NCI-H2196 treated with DMSO at 0.1 percent for 48 hours (cell line): ENCODE measurements at regions not wholly inside any gene's neighbourhood (a gene's known extent, or its start where the extent isn't known, plus 50 kb on each side); places are given as distances from the start of the nearest gene placed in this dataset.
"Not testable (repeated sequence)": the region's sequence is repeated elsewhere in the genome, so short reads cannot be mapped to it uniquely, and the experiment has no call there.

ENCODE experiments used
- DNase-seq: peaks from one replicate; lab custom pipeline; 2025; ENCODE audit not compliant: unreplicated experiment; lab: John Stamatoyannopoulos, UW

DNA sequence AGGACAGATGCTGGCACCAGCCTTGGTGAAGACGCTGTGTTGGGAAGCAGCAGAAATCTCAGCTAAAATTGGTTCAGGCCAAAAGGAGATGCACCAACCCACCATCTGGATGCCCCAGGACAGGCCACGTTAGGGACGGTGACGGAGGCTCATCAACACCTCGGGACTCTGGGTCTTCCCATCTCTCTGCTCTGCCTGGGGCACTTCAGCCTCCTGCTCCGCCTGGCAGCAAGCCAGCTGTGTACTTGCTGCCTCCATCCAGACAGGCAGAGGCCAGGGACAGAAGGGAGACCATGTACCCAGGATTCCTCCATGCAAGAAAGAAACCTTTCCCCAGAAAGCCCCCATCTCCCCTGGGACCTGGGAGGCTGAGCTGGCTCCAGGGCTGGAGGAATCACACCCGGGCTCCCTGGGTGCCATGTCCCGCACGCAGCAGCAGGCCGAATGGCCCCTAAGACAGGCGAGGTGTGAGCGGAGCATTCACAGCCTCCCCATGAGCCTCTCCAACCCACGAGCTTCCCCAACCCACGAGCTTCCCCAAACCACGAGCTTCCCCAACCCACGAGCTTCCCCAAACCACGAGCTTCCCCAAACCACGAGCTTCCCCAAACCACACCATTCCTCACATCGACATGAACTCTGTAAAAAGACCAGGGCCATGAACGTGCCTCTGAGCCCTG is 274.5 kb downstream of the C16orf95 start:
- DNase-seq, result no peak

DNA sequence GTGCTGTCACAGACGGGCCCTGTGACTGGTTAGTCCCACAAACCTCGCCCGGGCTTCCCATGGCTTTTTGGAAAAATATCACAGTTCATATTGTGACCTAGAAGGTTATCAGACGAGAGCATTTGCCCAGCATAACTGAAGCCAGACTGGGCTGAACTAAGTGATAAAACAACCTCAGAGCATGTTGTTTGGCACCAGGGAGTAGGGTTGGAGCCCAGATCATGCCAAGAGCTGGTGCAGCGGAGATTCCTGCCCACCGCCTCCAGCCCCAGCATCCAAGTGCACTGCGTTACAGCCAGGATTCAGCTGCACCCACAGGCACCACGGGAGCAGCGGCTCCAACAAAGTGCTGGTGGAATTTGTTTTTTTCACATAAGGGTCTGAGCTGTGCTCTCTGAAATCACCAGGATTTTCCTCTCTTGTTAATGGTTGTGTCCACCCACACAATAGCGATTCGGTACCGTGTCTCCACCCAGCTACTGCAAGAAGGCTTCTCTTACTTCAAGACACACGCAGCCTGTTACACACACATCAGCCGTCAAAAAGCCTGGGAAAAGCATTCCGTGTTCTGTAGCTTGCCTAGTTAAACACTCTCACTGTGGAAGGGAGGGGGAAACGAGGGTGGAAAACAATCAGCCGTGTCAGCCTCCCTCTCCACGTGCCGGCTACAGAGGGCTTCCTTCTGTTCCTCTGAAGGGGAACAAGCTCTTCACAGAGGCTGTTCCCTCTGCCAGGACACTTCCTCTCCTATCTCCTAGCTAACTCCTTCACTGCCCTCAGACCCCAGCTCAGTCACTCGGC is 273.8 kb downstream of the C16orf95 start:
- no peak for DNase-seq

DNA sequence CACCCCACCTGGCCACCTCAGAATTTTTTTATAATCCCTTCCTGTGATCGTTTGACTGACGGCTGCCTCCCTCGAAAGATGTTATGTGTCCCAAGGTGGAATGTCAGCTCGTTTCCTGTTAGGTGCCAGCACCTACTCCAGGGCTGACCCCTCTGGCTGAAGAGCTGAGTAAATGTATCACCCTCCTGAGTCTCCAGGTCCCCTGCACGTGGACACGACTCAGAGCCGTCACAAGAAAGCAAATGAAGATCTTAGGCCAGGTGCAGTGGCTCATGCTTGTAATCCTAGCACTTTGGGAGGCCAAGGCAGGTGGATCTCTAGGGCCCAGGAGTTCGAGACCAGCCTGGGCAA is 273.2 kb downstream of the C16orf95 start:
- DNase-seq, result no peak

DNA sequence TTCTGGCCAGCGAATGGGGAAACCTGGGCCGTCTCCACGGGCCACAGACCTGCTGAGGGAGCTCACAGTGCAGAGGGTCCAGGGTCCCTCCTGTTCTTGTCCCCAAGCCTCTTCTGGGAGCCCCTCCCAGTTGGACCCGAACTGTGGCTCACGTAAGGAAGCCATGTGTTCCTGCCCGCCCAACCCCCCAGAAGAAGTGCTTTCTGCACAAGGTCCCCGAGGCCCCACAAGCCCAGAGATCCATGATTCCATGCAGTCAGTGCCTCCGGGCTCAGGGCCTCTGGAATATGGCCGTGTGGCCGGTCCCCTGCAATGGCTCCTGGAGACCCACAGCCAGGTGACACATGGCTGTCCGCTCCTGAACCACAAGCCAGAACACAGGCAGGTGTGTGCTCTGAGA is 272.4 kb downstream of the C16orf95 start:
- DNase-seq, result no peak

DNA sequence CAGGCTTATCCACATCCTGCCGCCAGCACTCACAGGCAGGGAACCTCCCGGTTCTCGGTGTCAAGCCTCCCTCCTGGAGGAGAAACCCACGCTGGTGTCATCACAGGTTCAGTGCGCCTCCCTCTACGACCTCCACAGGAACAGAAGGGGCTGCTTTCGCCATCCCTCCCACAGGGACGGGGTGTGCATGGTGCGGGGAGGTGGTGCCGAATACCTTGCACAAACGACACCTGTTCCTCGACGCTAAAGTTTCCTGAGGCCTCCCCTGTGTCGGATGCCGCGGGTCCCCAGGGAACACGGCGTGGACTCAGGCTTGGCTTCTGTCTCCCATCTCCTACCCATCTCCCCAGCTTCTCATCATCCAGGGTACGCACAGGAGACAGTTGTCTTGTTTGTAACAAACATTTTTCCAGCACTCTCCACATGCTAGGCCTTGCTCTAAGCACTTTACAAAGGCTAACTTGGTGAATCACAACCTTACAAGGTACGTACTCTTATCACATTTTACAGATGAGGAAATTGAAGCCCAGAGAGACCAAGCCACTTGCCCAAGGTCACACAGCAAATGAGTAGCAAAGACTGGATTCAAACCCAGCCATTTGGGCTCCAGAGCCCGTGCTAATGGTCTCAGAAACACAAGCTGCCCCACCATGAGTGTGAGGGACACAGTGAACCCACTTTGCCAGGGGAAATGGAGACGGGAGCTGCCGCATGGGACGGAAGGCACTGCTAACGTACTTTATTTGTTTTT is 271.6 kb downstream of the C16orf95 start:
- DNase-seq, result no peak

DNA sequence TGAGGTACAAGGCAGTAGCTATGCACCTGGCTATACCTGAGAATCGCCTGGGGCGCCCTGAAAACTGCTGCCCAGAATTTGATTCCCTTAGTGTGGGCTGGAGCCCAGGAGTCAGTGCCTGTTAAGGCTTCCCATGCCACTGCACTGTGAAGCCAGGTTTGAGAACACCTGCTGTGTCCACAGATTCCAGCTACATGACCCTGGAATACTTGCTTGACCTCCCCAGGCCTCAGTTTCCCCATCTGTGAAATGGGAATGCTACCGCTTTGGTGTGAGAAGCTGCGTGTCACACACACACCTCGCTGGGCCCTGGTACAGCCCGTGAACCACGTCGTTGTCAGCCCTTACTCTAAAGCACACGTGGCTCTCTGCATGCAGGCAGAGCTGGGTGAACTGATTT is 271.0 kb downstream of the C16orf95 start:
- DNase-seq, result no peak

DNA sequence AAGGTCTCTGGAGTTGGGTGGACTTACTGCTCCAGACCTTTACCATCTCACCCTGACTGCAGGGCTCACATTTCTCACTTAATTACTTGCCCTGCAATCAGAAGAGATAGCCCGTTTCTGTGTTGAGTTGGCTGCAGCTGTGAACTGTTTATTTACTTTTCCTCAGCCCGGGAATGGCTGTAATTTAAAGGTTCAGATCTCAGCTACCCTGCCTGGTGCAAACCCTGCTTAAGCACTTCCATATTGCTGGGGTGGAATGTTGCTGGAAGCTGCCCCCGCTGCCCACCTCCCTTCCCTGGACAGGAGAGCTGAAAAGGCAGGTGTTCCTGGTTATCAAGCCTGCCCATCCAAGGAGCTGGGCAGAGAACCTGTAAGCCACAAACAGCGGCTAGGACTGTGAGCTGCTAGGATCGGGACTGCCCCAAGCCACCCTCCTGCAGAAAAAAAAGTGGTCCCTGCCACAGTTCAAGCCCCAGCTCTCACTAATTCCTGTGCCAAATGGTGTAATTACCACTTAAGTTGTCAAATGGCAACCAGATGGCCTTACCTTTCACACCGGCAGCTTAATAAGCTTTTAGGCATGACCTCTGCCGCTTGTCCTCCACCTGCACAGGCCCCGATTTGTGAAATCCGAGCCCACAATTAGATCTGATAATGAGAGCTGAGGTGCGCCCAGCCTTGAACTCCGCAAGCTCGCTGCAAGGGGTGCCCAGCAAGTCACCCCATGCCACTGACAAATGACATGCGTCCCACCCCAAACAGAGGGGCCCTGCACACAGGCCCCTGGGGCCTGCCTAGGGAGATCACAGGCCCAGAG is 269.8 kb downstream of the C16orf95 start:
- no peak for DNase-seq

DNA sequence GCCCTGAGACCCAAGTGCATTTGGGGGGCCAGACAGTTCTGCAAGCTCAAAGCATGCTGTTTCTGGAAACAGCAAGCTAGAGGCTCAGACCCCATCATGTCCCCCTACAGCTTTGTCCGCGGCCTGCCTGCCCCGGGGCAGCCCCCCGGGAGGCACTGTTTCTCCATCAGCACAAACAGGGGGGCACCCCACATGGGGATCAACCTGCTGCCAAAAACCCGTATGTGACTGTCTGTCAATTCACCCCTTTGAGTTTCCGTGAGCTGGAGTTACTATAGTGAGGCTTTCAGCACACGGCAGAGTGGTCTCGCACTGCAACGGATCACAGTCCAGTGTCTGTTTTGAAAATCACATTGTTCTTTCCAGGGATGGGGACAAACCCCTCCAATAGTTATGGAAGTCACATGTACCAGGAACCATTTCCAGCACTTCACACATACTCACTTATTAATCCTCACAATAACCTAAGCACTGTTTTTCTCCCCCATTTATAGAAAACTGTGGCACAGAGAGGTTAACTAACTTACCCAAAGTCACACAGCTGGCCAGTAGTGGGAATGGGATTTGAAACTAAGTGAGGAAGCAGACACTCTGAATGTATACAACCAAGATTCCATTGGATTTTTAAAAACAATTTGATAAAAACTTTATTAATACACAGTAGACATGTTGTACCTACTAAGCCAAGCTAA is 269.0 kb downstream of the C16orf95 start:
- no peak for DNase-seq

DNA sequence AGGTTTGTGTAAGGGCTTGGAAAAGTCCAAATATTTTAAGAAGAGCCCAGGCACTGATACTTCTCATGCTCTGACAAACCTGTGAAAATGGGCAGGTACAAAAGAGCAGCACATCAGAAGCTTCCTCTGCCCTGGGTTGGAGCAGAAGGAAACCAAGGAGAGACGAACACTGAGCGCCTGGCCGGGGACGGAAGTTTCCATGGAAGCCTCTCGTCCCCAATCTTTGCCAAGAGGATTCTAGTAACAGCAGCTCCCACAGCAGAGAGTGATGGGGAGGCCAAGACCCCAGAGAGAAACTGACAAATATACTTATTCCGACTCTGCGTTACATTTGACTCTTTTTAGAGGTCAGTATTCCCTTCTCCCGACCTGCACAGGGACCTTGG is 268.5 kb downstream of the C16orf95 start:
- no peak for DNase-seq

DNA sequence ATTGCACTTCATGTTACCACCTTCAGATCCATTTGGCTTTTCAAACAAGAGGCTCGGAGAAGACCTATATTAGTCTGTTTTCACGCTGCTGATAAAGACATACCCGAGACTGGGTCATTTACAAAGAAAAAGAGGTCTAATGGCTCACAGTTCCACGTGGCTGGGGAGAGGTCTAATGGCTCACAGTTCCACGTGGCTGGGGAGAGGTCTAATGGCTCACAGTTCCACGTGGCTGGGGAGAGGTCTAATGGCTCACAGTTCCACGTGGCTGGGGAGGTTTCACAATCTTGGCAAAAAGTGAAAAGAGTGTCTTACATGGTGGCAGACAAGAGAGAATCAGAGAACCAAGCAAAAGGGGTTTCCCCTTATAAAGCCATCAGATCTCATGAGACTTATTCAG is 268.0 kb downstream of the C16orf95 start:
- DNase-seq, result not testable (repeated sequence)

DNA sequence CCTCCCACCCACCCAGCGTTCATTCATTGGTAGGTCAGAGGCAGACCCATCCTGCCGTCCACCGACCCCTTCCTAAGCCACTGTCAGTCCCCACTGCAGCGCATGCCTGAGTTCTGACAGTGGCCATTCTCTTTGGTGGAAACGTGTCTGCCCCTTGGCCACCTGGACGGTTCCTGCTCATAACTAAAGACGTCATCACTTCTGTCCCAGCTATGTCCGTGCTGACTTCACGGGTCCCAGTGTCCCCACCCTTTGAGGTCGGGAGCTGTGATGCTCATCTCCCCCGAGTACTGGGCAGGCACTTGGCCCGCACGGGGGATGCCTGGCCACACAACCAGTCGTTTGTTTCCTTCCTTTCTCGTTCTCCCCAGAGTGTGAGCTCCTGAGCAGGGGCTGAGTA is 267.1 kb downstream of the C16orf95 start:
- no peak for DNase-seq

DNA sequence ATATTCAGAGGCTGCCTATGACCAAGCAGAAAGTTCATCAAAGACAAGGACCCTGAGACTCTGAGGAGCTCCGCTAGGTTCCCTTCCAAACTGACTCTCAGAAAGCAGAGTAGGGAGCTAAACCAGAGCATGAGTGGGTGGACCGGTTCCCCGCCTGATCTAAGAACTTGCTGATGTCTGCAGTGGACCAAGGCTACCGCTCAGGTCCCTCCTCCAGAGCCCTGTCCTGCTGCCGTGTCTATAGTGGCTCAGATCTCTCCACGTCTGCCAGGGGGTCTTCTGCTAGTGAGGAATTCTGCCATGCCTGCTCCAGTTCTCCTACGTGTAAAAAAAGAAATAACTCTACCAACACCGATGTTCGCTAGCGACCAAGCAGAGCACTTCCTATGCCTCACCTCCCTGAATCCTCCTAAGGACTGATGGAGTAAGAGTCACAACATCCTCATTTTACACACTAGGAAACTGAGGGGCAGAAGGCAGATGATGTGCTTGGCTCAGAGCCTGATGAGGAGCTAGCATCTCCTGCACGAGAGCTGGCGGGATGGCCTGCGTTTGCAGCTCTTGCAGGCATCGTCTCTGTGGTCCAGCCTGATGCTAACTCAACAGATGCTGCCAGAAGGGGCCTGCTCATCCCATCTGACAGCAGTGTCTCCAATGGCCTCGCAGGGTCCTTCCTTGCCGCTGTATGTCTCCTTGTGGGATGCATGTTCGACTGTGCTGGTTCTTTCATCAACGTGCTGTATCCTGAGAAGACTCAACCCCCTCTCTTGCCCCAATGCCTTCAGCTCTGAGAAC is 265.5 kb downstream of the C16orf95 start:
- no peak for DNase-seq

DNA sequence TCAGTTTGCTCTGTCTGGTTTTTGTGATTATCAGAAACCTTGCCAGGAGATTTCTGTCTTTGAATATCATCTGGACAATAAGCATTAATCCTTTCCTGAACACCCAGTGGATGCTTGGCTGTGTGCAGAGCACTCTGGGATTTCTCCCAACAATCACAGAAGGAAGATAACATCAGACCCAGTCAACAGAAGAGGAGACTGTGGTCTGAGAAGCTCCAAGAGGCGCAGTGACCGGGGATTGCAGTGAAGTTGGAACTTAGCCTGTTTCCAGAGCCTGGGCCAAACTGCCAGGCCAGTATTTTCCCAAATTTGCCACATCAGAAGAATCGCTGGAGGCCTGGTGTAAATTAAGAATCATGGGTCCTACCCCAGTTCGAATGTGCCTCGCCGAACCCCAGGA is 264.7 kb downstream of the C16orf95 start:
- DNase-seq, result no peak

DNA sequence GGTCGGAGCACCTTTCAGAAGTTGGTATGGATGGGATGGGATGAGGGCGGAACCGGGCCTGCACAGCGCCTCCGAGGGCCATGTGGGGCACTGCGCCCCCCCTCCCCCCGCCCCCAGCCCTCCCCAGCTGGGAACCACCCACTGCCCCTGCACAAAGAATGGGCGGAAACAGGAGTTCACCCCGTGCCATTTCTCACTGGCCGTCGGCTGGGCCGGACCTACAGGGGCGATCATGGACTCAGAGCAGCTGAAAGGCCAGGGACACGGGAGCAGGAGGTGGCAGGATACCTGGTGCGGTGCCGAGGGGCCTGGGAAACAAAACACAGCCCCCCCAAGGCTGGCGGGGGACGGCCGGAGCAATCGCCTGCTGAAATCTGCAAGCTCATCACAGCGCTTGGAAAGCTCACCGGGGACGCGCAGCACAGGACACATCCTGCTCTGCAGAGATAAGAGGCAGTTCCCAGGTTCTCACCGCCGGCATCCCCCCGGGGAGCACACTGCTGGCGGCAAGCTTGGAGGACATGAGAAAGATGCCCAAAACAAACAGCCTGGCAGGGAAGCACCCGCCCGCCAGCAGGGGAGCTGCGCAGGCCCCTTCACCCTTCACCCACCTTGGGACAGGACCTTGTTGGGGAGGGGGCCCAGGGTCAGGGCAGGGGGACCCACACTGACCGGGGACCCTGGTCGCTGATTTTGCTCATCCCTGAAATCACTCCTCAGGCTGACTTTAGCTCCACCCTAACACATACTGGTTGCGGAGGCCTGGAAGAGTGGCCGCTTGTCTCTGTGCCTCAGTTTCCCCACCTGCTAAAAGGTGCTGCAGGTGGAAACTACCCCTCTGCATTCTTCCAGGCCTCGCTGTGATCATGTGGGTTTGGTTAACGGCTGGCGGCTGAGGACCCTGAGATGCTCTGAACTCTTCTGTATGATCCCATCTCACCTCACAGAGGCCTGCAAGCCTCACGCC is 263.9 kb downstream of the C16orf95 start:
- DNase-seq, result no peak

DNA sequence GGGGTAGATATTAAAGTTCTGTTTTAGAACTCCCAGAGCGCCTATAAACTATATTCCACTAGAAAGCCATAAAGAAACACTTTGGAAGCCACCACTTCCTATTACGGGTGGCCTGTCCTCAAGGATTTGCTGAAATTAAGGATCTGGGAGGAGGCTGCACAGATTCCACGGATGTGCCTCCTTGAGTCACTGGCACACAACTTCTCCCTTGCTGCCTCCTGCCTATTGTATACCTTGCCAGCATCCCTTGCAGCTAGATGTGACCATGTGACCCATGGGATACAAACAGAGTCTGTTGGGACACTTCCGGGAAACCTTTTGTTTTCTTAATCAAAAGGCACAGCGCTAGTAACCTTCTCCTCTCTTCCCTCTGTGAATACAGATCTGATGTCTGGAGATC is 263.0 kb downstream of the C16orf95 start:
- DNase-seq, result no peak

DNA sequence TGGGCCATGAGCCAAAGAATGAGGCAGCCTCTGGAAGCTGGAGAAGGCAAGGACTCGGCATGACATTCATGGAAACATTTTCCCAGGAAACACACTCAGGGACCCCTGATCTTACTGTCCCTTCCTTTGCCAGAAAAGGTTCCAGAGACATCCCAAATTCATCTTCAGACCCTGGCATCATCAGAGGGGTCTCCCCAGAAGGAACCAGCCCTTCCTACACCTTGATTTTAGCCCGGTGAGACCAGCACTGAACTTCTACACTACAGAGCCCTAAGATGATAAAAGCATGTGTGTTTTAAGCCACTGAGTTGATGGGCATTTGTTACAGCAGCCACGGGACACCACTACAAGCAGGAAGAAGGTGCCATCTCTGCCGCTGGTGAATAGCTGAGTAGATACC is 262.3 kb downstream of the C16orf95 start:
- no peak for DNase-seq

DNA sequence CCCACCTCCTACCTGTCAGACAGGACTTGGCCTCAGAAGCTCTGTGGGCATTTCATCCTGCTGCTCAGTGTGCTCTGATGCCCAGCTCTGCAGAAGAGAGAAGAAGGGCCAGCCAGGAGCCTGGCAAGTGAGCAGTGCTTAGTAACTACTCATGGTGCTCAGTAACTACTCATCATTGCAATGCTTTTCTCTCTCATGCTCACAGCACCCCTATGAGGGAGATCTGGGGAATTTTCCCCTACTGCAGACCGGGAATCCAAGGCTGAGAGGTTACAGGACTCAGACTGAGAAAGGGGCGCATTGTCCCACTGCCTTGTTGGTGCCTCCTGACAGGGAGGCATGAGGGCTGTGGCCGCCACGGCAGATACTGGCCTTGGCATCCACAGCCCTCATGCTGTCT is 261.1 kb downstream of the C16orf95 start:
- no peak for DNase-seq

DNA sequence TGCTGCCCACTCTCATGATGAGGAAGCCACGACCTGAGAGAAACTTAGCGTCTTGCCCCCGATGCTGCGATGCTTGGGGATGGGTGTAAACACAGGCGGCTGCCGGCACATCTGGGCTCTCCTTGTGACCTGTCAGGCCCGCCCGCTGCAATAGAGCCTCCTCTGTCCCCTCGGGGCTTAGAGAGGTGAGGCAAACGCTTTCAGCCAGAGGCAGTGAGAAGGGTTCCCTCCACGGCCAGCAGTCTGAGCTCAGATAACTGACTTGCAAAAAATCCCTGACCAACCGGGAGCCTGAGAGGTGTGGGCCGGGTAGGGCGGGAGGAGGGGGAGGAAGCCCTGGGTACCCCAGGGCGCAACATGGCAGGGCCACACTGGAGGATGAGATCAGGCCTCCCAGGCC is 260.6 kb downstream of the C16orf95 start:
- DNase-seq, result no peak
